ENCODE measurements at regions not wholly inside any gene's neighbourhood (a gene's known extent, or its start where the extent isn't known, plus 50 kb on each side); places are given as distances from the start of the nearest gene placed in this dataset.

DNA sequence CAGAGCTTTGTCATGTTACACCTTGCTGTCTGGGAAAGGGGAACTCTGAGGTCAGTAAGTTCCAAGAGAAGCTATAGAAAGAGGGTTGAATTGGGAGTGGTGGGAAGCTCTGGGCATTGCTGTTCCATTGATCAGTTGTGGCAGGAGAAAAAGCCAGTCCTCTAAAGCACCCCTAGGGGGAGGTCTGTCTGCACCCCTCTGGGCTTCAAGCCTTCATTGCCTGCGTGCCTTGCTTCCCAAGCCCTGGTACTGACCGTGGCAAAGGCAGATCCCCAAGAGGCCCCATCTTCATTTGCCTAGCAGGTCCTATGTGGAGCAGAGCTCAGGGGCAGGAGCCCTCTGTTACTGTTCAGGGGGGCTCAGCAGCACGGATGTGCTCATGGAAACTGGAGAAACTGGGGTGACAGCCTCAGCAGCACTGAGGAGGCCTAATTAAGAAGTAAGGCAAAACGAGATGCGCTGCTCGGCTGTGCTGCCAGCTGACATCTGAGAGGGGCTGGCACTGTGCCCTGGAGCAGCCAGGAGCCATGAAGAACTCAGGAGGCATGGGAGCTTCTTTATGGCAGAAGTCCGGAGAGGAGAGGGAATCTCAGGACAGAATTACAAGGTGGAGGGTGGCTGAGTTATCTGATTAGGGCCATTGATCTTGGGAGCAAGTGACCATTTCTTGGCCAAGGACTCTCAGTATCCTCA, 270.9 kb downstream of the RPLP1 start:
- no peak for DNase-seq (ENCODE audit: extremely low spot score, insufficient read length, low read depth)
- FAIRE-seq = no peak

DNA sequence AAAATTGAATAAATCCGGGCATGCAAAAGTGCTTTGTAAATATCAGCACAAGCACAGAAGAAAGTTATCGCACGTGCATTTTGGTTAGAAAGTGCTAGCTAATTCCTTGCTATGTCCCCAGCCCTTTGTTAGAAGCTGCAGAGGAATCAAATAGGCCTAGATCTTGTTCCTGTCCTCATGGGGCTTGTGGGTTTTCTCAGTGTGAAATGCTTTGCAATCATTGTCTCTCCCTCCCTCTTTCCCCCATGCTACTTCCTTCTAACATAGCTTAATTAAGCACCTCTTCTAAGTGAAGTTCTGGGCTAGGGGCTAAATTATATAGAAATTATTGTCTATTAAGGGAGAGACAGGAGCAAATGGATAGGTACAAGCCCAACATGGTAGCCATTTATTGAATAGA, 271.7 kb downstream of the RPLP1 start:
- FAIRE-seq (no peak), DNase-seq (ENCODE audit: extremely low spot score, insufficient read length, low read depth) (no peak)

DNA sequence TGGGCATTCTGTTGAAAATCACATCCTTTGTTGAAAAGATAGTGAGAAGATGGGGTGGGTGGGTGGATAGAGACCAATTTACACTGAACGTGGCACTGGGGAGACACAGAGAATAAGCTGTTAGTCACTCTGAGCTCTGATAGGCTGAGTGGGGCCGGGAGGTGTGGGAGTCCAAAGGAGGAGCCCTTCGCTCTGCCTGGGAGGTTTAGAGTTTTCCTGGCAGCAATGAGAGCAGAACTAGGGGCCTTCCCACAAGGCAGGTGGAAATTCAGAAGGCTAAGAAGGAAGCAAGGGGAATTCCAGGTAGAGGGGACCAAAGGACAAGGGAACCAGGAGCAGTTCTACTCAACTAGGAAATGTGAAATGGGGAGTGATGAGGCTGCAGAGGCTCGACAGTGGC, 272.7 kb downstream of the RPLP1 start:
- no peak for DNase-seq (ENCODE audit: extremely low spot score, insufficient read length, low read depth)
- no peak for FAIRE-seq

DNA sequence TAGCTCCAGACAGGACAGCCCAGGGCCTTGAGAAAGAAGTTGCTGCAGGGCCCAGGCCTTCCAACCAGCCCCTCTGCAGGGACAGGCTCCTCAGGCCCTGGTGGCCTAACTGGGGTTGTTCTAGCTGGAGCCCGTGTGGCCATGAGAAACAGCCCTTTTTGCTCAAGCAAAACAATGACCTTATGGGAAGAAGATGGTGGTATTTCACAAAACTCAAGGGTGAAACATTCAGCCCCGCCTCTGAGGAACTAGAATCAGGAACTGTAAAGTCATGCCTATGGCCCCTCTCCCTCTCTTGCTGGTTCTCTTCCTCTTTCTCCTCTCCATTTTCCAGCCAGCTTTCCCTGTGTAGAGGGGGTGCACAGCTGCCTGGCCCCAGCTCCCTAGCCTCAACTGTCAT, 273.3 kb downstream of the RPLP1 start:
- no peak for DNase-seq (ENCODE audit: extremely low spot score, insufficient read length, low read depth)
- FAIRE-seq = peak; percentile 49

DNA sequence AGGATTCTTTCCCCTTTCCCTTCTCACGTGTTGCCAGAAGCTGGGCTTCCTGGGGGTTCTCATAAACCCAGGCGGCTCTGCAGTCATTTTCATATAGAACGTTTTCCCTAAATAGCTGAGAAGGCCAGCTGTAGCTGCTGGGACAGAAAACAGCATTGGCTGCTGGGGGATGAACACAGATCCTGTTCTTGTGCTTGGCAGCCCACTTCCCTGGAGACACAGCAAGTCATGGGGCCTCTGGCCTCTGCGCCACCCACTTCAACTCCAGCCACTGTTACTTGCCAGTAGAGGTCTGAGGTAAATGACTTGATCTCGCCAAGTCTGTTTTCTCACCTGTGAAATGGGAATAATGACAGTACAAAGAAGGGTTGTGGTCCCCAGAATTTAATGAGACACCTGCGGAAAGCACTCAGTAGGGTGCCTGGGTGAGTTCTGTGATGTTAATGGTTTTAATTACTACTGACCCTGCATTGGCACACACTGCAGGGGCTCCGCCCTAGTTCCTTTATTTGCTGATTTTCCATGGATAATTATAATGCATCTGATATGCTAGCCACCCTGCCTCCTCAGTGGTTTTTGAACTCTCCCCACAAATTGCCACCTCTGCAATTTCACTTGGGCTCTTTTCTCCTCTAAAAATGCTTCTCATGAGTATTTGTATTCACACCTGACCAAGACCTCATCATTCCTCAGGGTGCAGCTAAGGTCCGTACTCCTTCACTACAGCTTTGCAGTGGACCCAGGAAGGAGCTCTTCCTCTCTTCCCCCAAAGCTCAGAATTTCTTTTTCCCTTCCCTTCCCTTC, 274.7 kb downstream of the RPLP1 start:
- no peak for DNase-seq (ENCODE audit: extremely low spot score, insufficient read length, low read depth)
- no peak for FAIRE-seq

DNA sequence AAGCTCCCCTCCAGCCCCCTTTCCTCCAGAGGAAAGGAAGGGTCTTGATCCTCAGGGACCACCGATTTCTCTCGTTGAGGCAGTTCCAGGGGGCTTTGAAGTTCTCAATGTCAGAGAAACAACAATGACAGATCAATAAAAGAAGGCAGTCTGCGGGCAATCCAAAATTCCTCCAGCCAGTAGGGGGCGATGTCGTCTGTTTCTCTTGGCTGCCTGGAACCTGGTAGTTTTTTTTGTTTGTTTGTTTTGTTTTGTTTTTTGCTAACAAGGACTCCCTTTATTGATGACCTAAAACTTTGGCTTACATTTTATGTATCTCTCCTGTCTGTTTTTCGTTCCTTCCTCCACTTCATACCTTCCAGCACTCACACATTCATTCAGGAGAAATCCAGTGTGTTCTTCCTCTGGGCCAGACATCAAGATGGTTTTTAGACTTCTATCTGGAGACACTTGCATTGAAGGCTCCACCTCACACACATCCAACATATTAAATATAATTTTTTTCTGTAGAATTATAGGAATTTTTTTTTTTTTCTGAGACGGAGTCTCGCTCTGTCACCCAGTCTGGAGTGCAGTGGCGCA, 276.6 kb downstream of the RPLP1 start:
- peak; percentile 87 for FAIRE-seq
- no peak for DNase-seq (ENCODE audit: extremely low spot score, insufficient read length, low read depth)

DNA sequence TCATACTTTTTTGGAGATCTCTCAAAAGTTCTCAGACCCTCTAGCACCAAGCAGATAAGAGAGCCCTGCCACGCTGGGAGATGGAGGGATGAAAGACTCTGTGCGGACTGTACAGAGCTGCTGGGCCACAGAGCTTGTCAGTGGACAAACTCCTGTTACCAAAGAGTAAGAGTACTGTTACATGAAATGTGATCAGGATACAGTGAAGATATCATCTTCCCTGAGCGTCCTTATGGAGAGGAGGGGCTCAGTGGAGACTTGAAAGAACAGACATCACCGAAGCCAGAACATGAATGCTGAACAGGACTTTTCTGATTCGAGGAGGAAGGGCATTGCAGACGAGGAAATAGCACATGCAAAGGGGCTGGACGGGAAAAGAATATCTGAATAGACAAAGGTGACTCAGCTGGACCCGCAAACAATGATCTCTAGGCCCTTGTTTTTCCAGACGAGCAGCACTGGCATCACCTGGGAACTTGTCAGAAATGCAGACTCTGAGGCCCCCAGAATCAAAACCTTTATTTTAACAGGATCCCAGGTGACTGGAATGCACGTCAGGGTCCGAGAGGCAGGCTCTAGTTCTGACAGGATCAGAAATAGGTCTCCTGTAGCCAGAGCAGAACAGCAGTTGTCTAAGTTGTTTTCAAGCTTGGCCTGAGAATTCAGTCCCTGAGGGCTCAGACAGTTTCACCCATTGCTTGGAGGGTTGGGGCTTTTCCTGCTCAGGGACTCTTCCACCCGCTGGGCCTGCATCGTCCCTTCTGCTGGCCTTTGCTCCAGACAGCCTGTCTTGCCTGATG, 277.9 kb downstream of the RPLP1 start:
- FAIRE-seq (no peak), DNase-seq (ENCODE audit: extremely low spot score, insufficient read length, low read depth) (no peak)

DNA sequence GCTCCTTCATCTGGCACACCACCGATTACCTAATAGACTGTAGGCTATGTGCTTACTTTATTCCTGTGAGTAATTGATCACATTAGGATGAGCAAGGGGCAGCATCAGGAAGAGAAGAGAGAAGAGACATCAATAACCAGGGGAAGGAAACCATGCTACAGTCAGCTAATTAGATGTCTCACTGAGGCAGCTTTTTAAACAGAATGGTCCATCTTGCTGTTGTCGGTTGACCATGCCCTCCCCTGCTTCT, 278.4 kb downstream of the RPLP1 start:
- no peak for DNase-seq (ENCODE audit: extremely low spot score, insufficient read length, low read depth)
- no peak for FAIRE-seq

DNA sequence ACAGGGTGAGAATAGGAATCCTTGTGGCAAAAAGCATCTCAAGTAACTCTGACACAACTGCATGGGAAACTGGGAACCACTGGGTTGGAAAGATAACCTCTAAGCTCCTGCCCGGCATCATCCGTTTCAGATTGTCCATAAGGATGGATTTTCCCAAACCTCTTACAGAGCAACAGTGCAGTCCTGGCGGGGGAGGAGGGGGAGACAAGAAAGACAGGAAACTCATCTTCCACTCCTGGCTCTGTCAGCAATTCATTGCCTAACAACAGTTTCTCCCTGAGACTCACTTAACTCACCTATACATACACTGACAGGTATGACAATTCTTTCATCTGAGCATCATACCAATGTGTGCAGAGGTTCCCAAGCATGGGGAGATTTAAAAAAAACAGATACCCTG, 279.0 kb downstream of the RPLP1 start:
- FAIRE-seq (no peak), DNase-seq (ENCODE audit: extremely low spot score, insufficient read length, low read depth) (no peak)

DNA sequence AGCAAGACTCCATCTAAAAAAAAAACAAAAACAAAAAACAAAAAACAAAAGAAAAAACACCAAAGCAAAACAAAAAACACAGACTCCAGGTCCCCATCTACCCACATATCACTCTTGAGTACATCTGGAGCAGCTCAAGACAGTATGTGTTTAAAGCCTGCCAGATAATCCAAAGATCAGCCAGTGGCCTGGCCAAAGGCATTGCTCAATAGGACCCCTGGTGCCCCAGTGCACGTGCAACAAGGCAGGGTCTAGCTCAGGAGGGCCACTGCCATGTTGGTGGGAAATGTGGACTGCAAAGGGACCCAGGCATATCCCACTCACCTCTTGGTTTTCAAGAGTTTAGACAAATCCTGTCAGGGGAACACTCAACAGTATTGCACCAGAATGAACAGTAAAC, 279.5 kb downstream of the RPLP1 start:
- FAIRE-seq (no peak), DNase-seq (ENCODE audit: extremely low spot score, insufficient read length, low read depth) (no peak)

DNA sequence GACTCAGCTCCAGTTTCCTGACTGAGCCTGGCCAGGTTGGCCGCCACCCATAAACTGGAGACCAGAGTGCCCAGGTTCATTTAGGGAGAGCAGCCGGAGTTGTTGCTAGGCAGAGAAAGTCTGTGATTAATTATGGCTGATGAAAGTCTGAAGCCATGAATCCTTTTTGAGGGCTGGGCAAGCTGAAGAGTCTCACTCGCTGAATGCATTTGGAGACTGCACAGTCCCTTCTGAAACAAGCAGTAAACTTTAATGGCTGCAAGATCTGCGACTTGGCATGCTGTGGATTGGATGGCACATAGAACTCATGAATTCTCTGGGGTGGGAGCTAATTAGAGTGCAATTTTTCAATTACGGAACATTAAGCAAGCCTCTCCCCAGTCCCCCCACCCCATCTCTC, 282.1 kb downstream of the RPLP1 start:
- FAIRE-seq (no peak), DNase-seq (ENCODE audit: extremely low spot score, insufficient read length, low read depth) (no peak)

DNA sequence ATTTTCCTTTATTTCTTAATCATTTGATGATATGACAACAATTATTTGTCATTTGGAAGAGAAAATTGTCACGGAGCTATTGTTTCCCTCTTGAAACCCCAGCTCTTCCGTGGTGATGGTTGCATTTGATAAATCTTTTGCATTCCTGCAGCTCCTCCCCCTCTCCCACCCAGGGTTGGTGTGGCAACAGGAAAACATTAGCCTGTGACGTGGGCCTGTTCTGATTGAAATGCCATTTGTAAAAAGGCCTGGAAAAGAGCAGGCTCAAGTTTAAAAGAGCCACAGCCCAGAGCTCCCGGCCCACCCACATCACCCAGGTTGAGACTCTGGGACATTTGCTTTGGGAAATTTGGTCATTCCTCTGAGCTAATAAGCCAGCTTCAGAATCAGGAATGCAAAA, 282.5 kb downstream of the RPLP1 start:
- FAIRE-seq (no peak), DNase-seq (ENCODE audit: extremely low spot score, insufficient read length, low read depth) (no peak)

DNA sequence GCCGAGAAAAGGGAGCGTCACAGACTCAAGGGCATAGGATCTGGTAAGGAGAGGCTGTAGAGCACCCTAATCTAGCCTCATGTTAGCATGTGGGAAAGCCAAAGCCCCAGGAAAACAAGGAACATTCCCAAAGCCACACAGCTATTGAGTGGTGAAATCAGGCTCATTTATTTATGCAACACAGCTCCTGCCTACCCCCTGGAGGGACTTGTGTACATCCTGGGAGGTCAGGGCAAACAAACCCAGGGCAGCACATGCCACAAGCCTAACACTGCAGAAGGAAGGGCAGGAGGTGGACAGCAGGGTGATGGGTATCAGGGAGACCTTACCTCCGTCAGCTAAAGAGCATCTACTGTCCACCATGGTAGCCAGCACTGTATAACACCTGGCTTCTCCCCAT, 283.5 kb downstream of the RPLP1 start:
- DNase-seq (ENCODE audit: extremely low spot score, insufficient read length, low read depth) = no peak

DNA sequence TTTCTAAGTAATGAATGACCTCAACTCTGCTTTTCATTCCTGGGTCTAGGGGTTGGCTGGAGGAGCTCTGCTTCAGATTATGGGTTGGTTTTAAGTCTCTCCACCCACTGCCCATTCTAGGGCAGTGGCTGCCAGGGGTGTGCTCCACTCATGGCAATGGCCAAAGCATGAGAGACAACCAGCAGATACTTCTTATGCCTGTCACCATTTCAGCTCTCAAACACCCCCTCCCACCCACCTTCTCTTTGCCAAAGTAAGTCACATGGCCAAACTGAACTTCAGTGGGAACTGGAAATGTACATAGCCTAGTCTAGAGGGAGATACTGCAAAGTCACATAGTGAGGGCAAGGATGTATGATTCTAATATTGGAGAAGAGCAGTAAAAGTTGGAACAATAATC, 285.3 kb downstream of the RPLP1 start:
- FAIRE-seq = no peak
- no peak for DNase-seq (ENCODE audit: extremely low spot score, insufficient read length, low read depth)

More for the DNA sequence above, 283.5 kb downstream of the RPLP1 start:
- no peak for FAIRE-seq

DNA sequence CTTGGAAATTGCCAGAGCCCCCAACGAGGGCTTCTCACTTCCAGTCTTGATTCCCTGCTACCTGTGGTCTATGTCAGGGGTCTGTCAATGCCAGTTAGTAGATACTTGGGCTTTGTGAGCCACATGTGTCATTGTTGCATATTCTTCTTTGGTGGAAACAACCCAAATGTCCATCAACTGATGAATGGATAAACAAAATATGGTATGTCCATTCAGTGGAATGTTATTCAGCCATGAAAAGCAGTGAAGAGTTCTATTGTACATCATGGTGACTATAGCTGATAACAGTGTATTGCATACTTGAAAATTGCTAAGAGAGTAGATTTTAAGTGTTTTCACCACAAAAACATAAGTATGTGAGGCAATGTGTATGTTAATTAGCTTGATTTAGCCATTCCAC, 288.1 kb downstream of the RPLP1 start:
- DNase-seq (ENCODE audit: extremely low spot score, insufficient read length, low read depth) = no peak
- FAIRE-seq = no peak

DNA sequence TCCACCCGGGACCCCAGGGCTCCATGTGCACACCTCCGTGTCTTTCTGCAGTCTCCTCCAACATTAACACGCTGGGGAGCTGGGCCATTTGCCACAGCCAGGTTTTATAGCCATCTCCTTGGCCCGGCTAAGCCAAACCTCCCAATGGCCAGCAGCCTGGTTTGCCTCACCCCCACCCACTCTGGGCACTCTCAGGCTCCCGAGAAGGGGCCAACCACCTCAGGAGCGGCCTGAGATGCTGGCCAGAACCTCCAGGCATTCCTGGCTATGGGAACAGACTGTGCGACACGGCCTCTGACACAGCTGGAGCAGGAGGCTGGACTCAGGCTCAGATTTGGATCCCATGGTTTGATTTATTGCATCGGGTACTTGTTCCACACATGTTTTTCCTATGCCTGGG, 289.7 kb downstream of the RPLP1 start:
- FAIRE-seq (no peak), DNase-seq (ENCODE audit: extremely low spot score, insufficient read length, low read depth) (no peak)

DNA sequence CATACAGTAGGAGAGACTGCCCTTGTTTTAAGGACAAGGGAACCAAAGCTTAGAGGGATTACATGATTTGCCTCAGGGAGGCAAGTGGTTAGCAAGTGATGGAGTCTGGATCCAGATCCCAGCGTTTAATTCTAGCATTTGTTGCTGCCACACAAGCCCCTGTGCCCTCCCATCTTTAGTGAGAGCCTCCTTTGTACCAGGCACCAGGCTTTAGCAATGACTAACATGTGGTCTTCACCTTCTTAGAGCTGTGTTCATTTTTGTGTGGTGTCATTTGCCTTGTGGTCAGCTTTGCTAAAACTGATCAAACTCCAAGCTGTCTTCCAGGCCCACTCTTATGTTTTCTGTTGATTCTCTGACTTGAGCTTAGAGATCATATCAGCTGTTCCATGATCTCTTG, 290.5 kb downstream of the RPLP1 start:
- FAIRE-seq = peak; percentile 41
- no peak for DNase-seq (ENCODE audit: extremely low spot score, insufficient read length, low read depth)

DNA sequence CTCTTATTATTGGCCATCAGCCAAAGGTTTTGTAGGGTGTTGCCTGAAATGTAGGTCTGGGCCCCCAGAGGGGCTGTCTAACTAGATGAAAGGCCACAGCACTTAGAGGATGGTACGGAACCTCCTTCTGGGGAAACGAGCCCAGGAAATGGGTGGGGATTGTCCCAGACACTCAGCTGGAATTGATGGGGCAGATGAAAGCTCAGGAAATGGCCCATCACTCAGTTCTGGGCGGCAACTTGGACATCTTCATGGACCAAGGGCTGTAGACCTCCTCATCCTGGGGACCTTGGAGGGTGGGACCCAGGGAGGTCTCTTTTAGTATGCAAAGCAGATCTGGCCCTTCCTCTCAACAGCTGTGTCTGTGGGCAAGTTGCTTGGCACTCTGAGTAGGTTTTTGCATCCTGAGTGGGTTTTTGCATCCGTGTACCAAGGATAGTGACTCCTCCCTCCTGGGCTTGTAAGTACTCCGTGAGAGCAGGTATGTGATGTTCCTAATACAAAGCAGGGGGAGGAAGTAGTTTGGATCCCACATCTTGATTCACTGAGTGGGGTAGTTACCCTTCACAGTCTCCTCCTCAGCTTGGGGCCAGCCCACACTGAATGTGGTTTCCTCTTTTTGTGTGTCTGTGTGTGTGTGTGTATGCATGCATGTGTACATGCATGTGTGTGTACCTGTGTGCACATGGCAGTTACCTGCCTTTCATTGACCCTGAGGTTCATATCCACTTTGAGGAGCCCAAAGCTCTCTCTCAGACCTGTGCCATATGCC, 292.0 kb downstream of the RPLP1 start:
- FAIRE-seq (no peak), DNase-seq (ENCODE audit: extremely low spot score, insufficient read length, low read depth) (no peak)

DNA sequence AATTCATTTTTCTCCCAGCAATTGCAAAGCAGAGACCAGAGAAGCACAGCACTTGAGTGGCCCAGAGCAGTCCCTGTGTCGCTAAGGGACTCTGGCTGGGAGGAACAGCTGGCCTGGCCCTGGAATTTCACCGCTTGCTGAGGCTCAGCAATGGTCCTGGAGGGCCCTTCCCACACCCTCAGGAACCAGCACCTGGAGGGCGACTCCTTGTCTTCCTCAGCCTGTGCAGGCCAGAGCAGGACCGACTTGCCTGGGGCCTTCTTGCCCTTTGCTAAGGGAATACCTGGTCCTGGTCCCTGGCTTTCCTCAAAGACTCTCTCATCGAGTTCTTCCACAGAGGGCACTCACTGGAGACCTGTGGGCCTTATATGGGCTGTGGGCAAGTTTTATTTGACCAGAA, 294.6 kb downstream of the RPLP1 start:
- DNase-seq (ENCODE audit: extremely low spot score, insufficient read length, low read depth) (no peak), FAIRE-seq (no peak)

DNA sequence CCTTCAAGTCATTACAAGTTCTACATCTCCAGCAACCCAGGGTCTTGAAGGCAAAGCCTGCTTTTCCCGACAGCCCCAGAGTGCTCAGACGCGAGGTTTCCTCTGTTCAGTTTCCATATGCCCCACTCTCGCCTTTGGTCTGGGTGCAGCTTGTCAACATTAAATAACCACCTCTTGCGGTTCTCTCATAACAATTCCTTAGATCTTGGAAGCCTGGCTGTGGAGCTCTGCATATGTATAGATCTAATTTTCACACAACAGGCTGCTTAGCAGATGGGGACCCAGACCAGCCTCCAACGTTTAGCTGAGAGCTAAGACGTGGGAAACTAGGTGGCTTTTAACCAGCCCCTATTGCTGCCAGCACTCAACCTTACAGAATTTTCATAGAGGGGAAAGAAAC, 295.5 kb downstream of the RPLP1 start:
- DNase-seq (ENCODE audit: extremely low spot score, insufficient read length, low read depth) = no peak
- no peak for FAIRE-seq
